ENCODE measurements at regions not wholly inside any gene's neighbourhood (a gene's known extent, or its start where the extent isn't known, plus 50 kb on each side); places are given as distances from the start of the nearest gene placed in this dataset.
"Not testable (repeated sequence)": the region's sequence is repeated elsewhere in the genome, so short reads cannot be mapped to it uniquely, and the experiment has no call there.

DNA sequence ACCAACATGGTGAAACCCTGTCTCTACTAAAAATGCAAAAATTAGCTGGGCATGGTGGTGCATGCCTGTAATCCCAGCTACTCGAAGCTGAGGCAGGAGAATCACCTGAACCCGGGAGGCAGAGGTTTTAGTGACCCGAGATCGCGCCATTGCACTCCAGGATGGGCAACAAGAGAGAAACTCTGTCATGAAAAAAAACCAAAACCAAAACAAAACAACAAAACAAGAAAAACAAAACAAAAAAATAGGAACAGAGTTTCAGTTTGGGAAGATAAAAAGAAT lies 488.8 kb downstream of the SIPA1L2 start:
- H3K9me3 Mint-ChIP-seq, result peaks cover 28% of the 10 kb centered on the region
- H3K4me1 Mint-ChIP-seq, result peaks cover 58% of the 10 kb centered on the region
- peak; percentile 82 for TF ChIP-seq ZNF671 (CRISPR knock-in tag; IDR thresholded peaks at IDR 0.05)
- TF ChIP-seq EMX1 (CRISPR knock-in tag; IDR thresholded peaks at IDR 0.05), result peak; percentile 84
- peak; percentile 6; the same call in 1 of the 2 replicates for TF ChIP-seq NFATC4 (CRISPR knock-in tag; IDR thresholded peaks at IDR 0.05)
- TF ChIP-seq, protein P1, sequence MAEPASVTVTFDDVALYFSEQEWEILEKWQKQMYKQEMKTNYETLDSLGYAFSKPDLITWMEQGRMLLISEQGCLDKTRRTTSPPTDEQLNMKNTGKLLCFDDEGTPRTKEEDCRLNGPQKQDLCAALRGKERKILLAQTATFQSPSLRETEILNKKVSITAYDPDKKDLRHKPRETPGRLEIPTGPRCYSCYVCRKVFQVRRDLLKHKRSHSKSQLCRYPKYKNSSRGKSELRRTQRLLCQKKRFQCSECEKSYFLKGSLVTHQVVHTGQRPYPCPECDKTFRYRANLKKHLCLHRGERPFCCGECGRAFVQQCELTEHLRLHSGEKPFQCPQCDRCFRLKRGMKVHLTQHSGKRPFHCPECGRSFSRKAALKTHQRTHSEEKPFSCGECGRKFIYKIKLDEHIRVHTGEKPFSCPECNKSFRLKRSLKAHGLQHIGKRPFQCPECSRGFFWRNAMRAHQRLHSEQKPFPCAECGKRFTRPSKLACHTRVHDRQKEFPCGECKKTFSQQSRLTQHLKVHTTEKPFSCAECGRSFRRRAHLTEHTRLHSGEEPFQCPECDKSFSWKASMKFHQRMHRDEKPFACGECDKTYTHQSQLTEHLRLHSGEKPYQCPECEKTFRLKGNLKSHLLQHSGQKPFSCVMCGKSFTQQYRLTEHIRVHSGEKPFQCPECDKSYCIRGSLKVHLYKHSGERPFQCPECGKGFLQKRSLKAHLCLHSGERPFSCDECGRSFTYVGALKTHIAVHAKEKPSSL (CRISPR knock-in tag; conservative IDR thresholded peaks at IDR 0.05), result peak; percentile 82
- 0 out of 2 replicates have a peak, but pooled peaks have one; percentile 4 for TF ChIP-seq ZNF138 (CRISPR knock-in tag; conservative IDR thresholded peaks at IDR 0.05)
- TF ChIP-seq, protein P2, sequence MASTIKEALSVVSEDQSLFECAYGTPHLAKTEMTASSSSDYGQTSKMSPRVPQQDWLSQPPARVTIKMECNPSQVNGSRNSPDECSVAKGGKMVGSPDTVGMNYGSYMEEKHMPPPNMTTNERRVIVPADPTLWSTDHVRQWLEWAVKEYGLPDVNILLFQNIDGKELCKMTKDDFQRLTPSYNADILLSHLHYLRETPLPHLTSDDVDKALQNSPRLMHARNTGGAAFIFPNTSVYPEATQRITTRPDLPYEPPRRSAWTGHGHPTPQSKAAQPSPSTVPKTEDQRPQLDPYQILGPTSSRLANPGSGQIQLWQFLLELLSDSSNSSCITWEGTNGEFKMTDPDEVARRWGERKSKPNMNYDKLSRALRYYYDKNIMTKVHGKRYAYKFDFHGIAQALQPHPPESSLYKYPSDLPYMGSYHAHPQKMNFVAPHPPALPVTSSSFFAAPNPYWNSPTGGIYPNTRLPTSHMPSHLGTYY (CRISPR knock-in tag; IDR thresholded peaks at IDR 0.05), result peak; percentile 74; the same call in 1 of the 2 replicates
- TF ChIP-seq PRRX2 (CRISPR knock-in tag; IDR thresholded peaks at IDR 0.05), result peak; percentile 74; the same call in 1 of the 2 replicates
- TF ChIP-seq, protein P3, sequence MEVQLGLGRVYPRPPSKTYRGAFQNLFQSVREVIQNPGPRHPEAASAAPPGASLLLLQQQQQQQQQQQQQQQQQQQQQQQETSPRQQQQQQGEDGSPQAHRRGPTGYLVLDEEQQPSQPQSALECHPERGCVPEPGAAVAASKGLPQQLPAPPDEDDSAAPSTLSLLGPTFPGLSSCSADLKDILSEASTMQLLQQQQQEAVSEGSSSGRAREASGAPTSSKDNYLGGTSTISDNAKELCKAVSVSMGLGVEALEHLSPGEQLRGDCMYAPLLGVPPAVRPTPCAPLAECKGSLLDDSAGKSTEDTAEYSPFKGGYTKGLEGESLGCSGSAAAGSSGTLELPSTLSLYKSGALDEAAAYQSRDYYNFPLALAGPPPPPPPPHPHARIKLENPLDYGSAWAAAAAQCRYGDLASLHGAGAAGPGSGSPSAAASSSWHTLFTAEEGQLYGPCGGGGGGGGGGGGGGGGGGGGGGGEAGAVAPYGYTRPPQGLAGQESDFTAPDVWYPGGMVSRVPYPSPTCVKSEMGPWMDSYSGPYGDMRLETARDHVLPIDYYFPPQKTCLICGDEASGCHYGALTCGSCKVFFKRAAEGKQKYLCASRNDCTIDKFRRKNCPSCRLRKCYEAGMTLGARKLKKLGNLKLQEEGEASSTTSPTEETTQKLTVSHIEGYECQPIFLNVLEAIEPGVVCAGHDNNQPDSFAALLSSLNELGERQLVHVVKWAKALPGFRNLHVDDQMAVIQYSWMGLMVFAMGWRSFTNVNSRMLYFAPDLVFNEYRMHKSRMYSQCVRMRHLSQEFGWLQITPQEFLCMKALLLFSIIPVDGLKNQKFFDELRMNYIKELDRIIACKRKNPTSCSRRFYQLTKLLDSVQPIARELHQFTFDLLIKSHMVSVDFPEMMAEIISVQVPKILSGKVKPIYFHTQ (CRISPR knock-in tag; IDR thresholded peaks at IDR 0.05), result peak; percentile 97
- H3K27me3 Mint-ChIP-seq (ENCODE audit: low read depth); DNase-seq (ENCODE audit: low spot score); H3K4me3 Mint-ChIP-seq; CTCF ChIA-PET; ATAC-seq; POLR2A ChIA-PET: not testable (repeated sequence)
- H3K36me3 Mint-ChIP-seq, result peaks cover 47% of the 10 kb centered on the region
- H3K27ac Mint-ChIP-seq, result peak overlapping the region; percentile 17; the same call in 1 of the 2 replicates

DNA sequence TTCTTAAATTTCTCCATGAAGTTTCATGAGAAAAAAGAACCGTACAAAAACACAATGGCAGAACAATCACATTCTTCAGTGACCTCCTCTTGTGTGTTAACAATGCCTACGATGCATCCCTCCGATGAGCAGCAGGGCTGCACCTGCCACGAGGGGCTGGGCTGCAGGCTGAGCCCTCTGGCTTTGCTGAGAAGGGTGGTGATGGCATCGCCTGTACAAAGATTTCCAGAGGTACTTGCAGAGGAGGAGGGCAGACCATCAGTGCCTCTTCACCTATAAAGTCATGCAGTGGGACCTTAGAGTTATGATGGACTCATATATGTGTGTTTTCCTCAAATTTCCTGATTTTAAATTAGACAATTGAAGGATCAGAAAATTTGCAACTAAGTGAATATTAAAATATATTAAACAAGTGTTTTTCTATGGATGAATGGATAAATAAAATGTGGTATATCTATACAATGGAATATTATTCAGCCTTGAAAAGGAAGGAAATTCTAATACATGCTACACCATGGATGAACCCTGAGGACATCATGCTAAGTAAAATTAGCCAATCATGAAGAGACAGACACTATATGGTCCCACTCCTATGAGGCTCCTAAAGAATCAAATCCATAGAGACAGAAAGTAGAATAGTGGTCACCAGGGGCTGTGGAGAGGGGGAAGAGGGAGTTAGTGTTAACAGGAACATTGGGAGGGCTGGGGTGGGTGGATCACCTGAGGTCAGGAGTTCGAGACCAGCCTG lies 489.3 kb downstream of the SIPA1L2 start:
- no peak for ATAC-seq
- H3K9me3 Mint-ChIP-seq, result peaks cover 28% of the 10 kb centered on the region
- POLR2A ChIA-PET, result no interaction called here
- H3K36me3 Mint-ChIP-seq, result peaks cover 52% of the 10 kb centered on the region
- CTCF ChIA-PET, result interaction anchor here (1.6 kb wide), 1 partner anchor 93 kb away, joined by 3 read pairs; no protein-coding TSS in a partner anchor
- H3K27ac Mint-ChIP-seq, result no peak overlapping the region
- H3K4me3 Mint-ChIP-seq, result no peak overlapping the region
- peaks cover 59% of the 10 kb centered on the region for H3K4me1 Mint-ChIP-seq
- no peak for DNase-seq (ENCODE audit: low spot score)
- TF ChIP-seq EMX1 (CRISPR knock-in tag; IDR thresholded peaks at IDR 0.05) (peak; percentile 11), OVOL2 (CRISPR knock-in tag; IDR thresholded peaks at IDR 0.05; ENCODE audit: borderline replicate concordance) (no peak), GTF2I (CRISPR knock-in tag; conservative IDR thresholded peaks at IDR 0.05) (0 out of 2 replicates have a peak, but pooled peaks have one; percentile 34), ZNF423 (CRISPR knock-in tag; IDR thresholded peaks at IDR 0.05) (no peak), ZNF416 (CRISPR knock-in tag; IDR thresholded peaks at IDR 0.05) (peak; percentile 76; the same call in 1 of the 2 replicates), ATF1 (CRISPR knock-in tag; IDR thresholded peaks at IDR 0.05) (no peak), NFATC4 (CRISPR knock-in tag; IDR thresholded peaks at IDR 0.05) (peak; percentile 51; the same call in 1 of the 2 replicates), PRRX2 (CRISPR knock-in tag; IDR thresholded peaks at IDR 0.05) (no peak), ZNF138 (CRISPR knock-in tag; conservative IDR thresholded peaks at IDR 0.05) (0 out of 2 replicates have a peak, but pooled peaks have one; percentile 17), GABPB1 (CRISPR knock-in tag; IDR thresholded peaks at IDR 0.05) (no peak), ZNF671 (CRISPR knock-in tag; IDR thresholded peaks at IDR 0.05) (peak; percentile 66; the same call in 1 of the 2 replicates), TEAD1 (CRISPR knock-in tag; IDR thresholded peaks at IDR 0.05) (no peak), SMAD3 (CRISPR knock-in tag; IDR thresholded peaks at IDR 0.05; ENCODE audit: borderline replicate concordance) (no peak)
- TF ChIP-seq, protein P4, sequence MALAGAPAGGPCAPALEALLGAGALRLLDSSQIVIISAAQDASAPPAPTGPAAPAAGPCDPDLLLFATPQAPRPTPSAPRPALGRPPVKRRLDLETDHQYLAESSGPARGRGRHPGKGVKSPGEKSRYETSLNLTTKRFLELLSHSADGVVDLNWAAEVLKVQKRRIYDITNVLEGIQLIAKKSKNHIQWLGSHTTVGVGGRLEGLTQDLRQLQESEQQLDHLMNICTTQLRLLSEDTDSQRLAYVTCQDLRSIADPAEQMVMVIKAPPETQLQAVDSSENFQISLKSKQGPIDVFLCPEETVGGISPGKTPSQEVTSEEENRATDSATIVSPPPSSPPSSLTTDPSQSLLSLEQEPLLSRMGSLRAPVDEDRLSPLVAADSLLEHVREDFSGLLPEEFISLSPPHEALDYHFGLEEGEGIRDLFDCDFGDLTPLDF (CRISPR knock-in tag; IDR thresholded peaks at IDR 0.05), result no peak
- TF ChIP-seq, protein P3 (CRISPR knock-in tag; IDR thresholded peaks at IDR 0.05), result peak; percentile 71; the same call in 1 of the 2 replicates
- TF ChIP-seq, protein P1 (CRISPR knock-in tag; conservative IDR thresholded peaks at IDR 0.05), result no peak
- H3K27me3 Mint-ChIP-seq (ENCODE audit: low read depth), result no peaks in the 10 kb centered on the region
